ENCODE measurements at regions not wholly inside any gene's neighbourhood (a gene's known extent, or its start where the extent isn't known, plus 50 kb on each side); places are given as distances from the start of the nearest gene placed in this dataset.

DNA sequence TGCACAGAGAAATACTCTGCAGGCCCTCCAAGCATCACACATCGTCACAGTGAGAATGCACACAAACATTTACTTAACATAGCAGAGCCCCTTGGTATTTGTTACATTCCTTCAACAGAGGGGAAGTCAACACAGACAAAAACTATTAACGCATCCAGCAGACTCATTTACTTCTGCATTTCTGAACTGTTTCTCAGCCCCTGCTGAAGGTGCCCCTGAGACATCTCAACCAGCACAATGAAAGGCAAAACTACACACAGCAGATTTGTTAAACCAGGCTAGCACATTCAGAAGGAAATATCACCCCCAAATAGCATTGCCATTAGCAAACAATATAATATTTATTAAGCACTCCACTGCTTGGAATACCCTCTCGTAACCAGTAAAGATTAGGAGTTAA is 367.0 kb downstream of the RAB28 start:
- Histone ChIP-seq H3K4me1 (ENCODE audit: control insufficient read depth in 3 of 3, insufficient read depth in 3 of 3, low read length in 3 of 3) (no peaks in the 10 kb centered on the region), H3K27me3 (ENCODE audit: control insufficient read depth in 3 of 3, insufficient read depth in 3 of 3, low read length in 3 of 3) (no peaks in the 10 kb centered on the region), H3K4me3 (ENCODE audit: low read length in 3 of 3) (no peak overlapping the region), H3K9me3 (ENCODE audit: control insufficient read depth in 3 of 3, low read length in 3 of 3) (no peaks in the 10 kb centered on the region), H3K36me3 (ENCODE audit: control insufficient read depth in 3 of 3, insufficient read depth in 3 of 3, low read length in 3 of 3) (no peaks in the 10 kb centered on the region), H3K27ac (ENCODE audit: low read depth, low read length) (no peak overlapping the region), H3K9ac (ENCODE audit: low read depth in 1 of 3, low read length in 3 of 3) (no peak overlapping the region)

- H3K4me1 ChIP-seq (ENCODE audit: control insufficient read depth in 3 of 3, insufficient read depth in 3 of 3, low read length in 3 of 3) = no peaks in the 10 kb centered on the region
- no peak overlapping the region for H3K9ac ChIP-seq (ENCODE audit: low read depth in 1 of 3, low read length in 3 of 3)
- no peaks in the 10 kb centered on the region for H3K36me3 ChIP-seq (ENCODE audit: control insufficient read depth in 3 of 3, insufficient read depth in 3 of 3, low read length in 3 of 3)
- no peaks in the 10 kb centered on the region for H3K9me3 ChIP-seq (ENCODE audit: control insufficient read depth in 3 of 3, low read length in 3 of 3)
- no peak overlapping the region for H3K27ac ChIP-seq (ENCODE audit: low read depth, low read length)
- H3K4me3 ChIP-seq (ENCODE audit: low read length in 3 of 3) = no peak overlapping the region
- no peaks in the 10 kb centered on the region for H3K27me3 ChIP-seq (ENCODE audit: control insufficient read depth in 3 of 3, insufficient read depth in 3 of 3, low read length in 3 of 3)
These were observed 372.1 kb downstream of the RAB28 start for GRCh38 chr4:13112030-13112429.

DNA sequence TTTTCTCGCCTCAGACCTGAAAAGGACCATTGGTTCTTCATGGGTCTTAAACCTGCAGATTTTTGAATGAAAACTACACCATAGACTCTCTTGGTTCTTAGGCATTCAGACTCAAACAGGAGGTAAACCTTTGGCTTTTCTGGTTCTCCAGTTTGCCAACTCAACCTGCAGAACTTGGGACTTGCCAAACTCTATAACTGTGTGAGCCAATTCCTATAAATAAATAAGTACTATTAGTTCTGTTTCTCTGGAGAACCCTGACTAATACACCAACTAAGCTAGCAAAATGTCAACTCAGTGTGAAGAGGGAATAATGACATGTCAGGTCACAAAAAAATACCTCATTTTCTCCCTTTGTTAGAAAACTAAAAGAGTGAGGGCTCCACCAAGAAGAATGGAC is 374.6 kb downstream of the RAB28 start:
- Histone ChIP-seq H3K9ac (ENCODE audit: low read depth in 1 of 3, low read length in 3 of 3) (no peak overlapping the region), H3K27me3 (ENCODE audit: control insufficient read depth in 3 of 3, insufficient read depth in 3 of 3, low read length in 3 of 3) (no peaks in the 10 kb centered on the region), H3K4me1 (ENCODE audit: control insufficient read depth in 3 of 3, insufficient read depth in 3 of 3, low read length in 3 of 3) (no peaks in the 10 kb centered on the region), H3K27ac (ENCODE audit: low read depth, low read length) (no peak overlapping the region), H3K4me3 (ENCODE audit: low read length in 3 of 3) (no peak overlapping the region), H3K36me3 (ENCODE audit: control insufficient read depth in 3 of 3, insufficient read depth in 3 of 3, low read length in 3 of 3) (no peaks in the 10 kb centered on the region), H3K9me3 (ENCODE audit: control insufficient read depth in 3 of 3, low read length in 3 of 3) (no peaks in the 10 kb centered on the region)

DNA sequence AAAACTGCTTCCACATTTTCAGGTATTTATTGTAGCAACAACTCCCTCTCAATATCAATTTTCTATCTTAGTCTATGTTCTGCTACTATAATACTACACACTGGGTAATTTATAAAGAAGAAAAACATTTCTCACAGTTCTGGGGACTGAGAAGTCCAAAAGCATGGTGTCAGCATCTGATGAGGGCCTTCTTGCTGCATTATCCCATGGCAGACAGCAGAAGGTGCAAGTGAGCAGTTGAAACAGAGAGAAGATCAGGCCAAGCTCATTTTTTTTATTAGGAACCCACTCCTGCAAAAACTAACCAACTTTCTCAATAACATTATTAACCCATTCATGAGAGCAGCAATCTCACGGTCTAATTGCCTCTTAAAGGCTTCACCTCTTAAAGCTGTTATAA is 376.0 kb downstream of the RAB28 start:
- H3K4me1 ChIP-seq (ENCODE audit: control insufficient read depth in 3 of 3, insufficient read depth in 3 of 3, low read length in 3 of 3) = no peaks in the 10 kb centered on the region
- H3K36me3 ChIP-seq (ENCODE audit: control insufficient read depth in 3 of 3, insufficient read depth in 3 of 3, low read length in 3 of 3) = no peaks in the 10 kb centered on the region
- no peak overlapping the region for H3K27ac ChIP-seq (ENCODE audit: low read depth, low read length)
- no peaks in the 10 kb centered on the region for H3K9me3 ChIP-seq (ENCODE audit: control insufficient read depth in 3 of 3, low read length in 3 of 3)
- H3K9ac ChIP-seq (ENCODE audit: low read depth in 1 of 3, low read length in 3 of 3) = no peak overlapping the region
- H3K27me3 ChIP-seq (ENCODE audit: control insufficient read depth in 3 of 3, insufficient read depth in 3 of 3, low read length in 3 of 3) = no peaks in the 10 kb centered on the region
- no peak overlapping the region for H3K4me3 ChIP-seq (ENCODE audit: low read length in 3 of 3)

GRCh38 chr4:13103382-13104015 is 380.6 kb downstream of the RAB28 start:
- Histone ChIP-seq H3K4me3 (ENCODE audit: low read length in 3 of 3) (no peak overlapping the region), H3K9me3 (ENCODE audit: control insufficient read depth in 3 of 3, low read length in 3 of 3) (no peaks in the 10 kb centered on the region), H3K36me3 (ENCODE audit: control insufficient read depth in 3 of 3, insufficient read depth in 3 of 3, low read length in 3 of 3) (no peaks in the 10 kb centered on the region), H3K27ac (ENCODE audit: low read depth, low read length) (no peak overlapping the region), H3K27me3 (ENCODE audit: control insufficient read depth in 3 of 3, insufficient read depth in 3 of 3, low read length in 3 of 3) (no peaks in the 10 kb centered on the region), H3K9ac (ENCODE audit: low read depth in 1 of 3, low read length in 3 of 3) (no peak overlapping the region), H3K4me1 (ENCODE audit: control insufficient read depth in 3 of 3, insufficient read depth in 3 of 3, low read length in 3 of 3) (no peaks in the 10 kb centered on the region)

GRCh38 chr4:13102092-13102742 is 381.9 kb downstream of the RAB28 start:
- Histone ChIP-seq H3K36me3 (ENCODE audit: control insufficient read depth in 3 of 3, insufficient read depth in 3 of 3, low read length in 3 of 3) (no peaks in the 10 kb centered on the region), H3K27ac (ENCODE audit: low read depth, low read length) (no peak overlapping the region), H3K4me3 (ENCODE audit: low read length in 3 of 3) (no peak overlapping the region), H3K9ac (ENCODE audit: low read depth in 1 of 3, low read length in 3 of 3) (no peak overlapping the region), H3K4me1 (ENCODE audit: control insufficient read depth in 3 of 3, insufficient read depth in 3 of 3, low read length in 3 of 3) (no peaks in the 10 kb centered on the region), H3K27me3 (ENCODE audit: control insufficient read depth in 3 of 3, insufficient read depth in 3 of 3, low read length in 3 of 3) (no peaks in the 10 kb centered on the region), H3K9me3 (ENCODE audit: control insufficient read depth in 3 of 3, low read length in 3 of 3) (no peaks in the 10 kb centered on the region)

DNA sequence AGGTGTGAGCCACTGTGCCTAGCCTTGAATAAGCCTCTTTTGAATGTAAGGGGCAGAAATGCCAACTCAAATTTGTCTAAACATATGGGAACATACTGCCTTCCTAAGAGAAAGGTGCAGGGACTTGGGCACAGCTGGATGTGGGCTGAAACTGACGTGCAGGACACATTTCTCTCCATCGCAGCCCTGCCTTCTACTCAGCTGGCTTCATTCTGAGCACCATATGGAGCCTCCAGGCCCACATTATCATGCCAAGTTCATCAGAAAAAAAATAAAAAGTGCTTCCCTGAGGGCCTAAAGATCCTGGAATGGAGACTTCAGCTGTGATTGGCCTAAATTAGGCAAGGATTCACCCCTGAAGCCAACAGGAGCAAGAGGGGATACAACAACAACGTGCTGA is 386.2 kb downstream of the RAB28 start:
- no peak overlapping the region for H3K27ac ChIP-seq (ENCODE audit: low read depth, low read length)
- H3K27me3 ChIP-seq (ENCODE audit: control insufficient read depth in 3 of 3, insufficient read depth in 3 of 3, low read length in 3 of 3) = no peaks in the 10 kb centered on the region
- no peaks in the 10 kb centered on the region for H3K36me3 ChIP-seq (ENCODE audit: control insufficient read depth in 3 of 3, insufficient read depth in 3 of 3, low read length in 3 of 3)
- peaks cover 0 to 3% (median 0%) of the 10 kb centered on the region in 3 donors for H3K4me1 ChIP-seq (ENCODE audit: control insufficient read depth in 3 of 3, insufficient read depth in 3 of 3, low read length in 3 of 3)
- H3K9me3 ChIP-seq (ENCODE audit: control insufficient read depth in 3 of 3, low read length in 3 of 3) = no peaks in the 10 kb centered on the region
- no peak overlapping the region for H3K4me3 ChIP-seq (ENCODE audit: low read length in 3 of 3)
- no peak overlapping the region for H3K9ac ChIP-seq (ENCODE audit: low read depth in 1 of 3, low read length in 3 of 3)

DNA sequence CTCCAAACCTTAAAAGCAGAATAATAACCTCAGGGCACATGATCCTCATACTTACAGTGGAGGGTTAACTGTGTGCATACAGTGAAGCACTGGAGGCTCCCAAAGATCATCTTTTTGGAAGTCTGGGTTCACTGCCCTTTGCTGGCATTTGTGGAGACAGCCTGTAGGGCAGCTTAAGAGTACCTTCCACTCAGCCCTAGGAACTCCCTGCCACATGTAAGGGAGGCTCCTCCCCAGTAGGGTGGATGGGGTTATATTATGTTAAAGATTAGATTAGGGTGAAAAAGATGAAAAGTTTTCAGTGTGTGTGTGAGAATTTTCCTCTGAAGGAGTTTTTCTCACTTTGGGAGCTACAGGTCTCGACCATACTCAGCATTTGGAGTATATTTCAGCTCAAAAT is 388.4 kb downstream of the RAB28 start:
- Histone ChIP-seq H3K9ac (ENCODE audit: low read depth in 1 of 3, low read length in 3 of 3) (no peak overlapping the region), H3K9me3 (ENCODE audit: control insufficient read depth in 3 of 3, low read length in 3 of 3) (no peaks in the 10 kb centered on the region), H3K27ac (ENCODE audit: low read depth, low read length) (no peak overlapping the region), H3K4me3 (ENCODE audit: low read length in 3 of 3) (no peak overlapping the region), H3K4me1 (ENCODE audit: control insufficient read depth in 3 of 3, insufficient read depth in 3 of 3, low read length in 3 of 3) (peaks cover 0 to 11% (median 3%) of the 10 kb centered on the region in 3 donors), H3K36me3 (ENCODE audit: control insufficient read depth in 3 of 3, insufficient read depth in 3 of 3, low read length in 3 of 3) (no peaks in the 10 kb centered on the region), H3K27me3 (ENCODE audit: control insufficient read depth in 3 of 3, insufficient read depth in 3 of 3, low read length in 3 of 3) (no peaks in the 10 kb centered on the region)

DNA sequence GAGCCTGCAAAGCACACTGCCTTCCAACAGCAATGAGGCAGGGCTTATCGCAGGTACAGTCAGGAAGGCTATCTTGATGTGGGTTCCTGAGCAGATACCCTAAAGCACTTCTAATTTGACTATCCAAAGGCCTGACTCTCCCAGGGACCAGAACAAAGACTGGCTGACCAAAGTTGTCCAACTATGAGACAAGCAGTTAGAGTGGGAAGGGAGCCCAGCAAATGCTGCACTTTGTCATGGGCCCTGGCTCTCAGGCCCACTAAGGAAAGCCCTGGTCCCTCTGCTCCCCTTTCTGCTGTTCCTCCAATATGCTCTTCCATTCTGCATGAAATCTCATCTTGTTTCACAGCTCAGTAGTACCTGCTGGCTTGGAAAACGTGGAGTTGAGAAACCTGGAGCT is 391.0 kb downstream of the RAB28 start:
- Histone ChIP-seq H3K9me3 (ENCODE audit: control insufficient read depth in 3 of 3, low read length in 3 of 3) (no peaks in the 10 kb centered on the region), H3K27ac (ENCODE audit: low read depth, low read length) (no peak overlapping the region)

DNA sequence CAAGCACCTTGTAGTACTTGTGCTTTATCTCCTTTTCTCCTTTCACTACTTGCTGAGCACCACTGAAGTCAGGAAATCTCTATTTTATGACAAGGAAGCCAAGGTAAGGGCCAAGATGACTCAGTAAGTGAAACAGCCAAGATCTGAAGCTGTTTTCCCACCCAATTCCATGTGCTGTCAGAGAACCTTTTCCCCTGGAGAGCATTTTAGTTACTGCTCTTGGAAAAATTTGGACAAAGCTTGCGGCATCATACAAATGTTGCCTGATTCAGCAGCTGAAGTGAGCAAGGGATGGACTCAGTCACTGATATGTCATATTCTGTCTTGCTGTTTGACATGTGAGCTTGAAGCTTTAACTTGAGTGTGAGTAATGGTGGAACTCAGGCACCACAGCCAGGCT is 391.4 kb downstream of the RAB28 start:
- no peaks in the 10 kb centered on the region for H3K9me3 ChIP-seq (ENCODE audit: control insufficient read depth in 3 of 3, low read length in 3 of 3)
- no peak overlapping the region for H3K9ac ChIP-seq (ENCODE audit: low read depth in 1 of 3, low read length in 3 of 3)
- H3K4me1 ChIP-seq (ENCODE audit: control insufficient read depth in 3 of 3, insufficient read depth in 3 of 3, low read length in 3 of 3) = peaks cover 0 to 11% (median 3%) of the 10 kb centered on the region in 3 donors
- H3K27ac ChIP-seq (ENCODE audit: low read depth, low read length) = no peak overlapping the region
- no peaks in the 10 kb centered on the region for H3K36me3 ChIP-seq (ENCODE audit: control insufficient read depth in 3 of 3, insufficient read depth in 3 of 3, low read length in 3 of 3)
- no peaks in the 10 kb centered on the region for H3K27me3 ChIP-seq (ENCODE audit: control insufficient read depth in 3 of 3, insufficient read depth in 3 of 3, low read length in 3 of 3)
- H3K4me3 ChIP-seq (ENCODE audit: low read length in 3 of 3) = no peak overlapping the region

More for the DNA sequence above, 391.0 kb downstream of the RAB28 start:
- Histone ChIP-seq H3K36me3 (ENCODE audit: control insufficient read depth in 3 of 3, insufficient read depth in 3 of 3, low read length in 3 of 3) (no peaks in the 10 kb centered on the region), H3K4me1 (ENCODE audit: control insufficient read depth in 3 of 3, insufficient read depth in 3 of 3, low read length in 3 of 3) (peaks cover 0 to 11% (median 3%) of the 10 kb centered on the region in 3 donors), H3K9ac (ENCODE audit: low read depth in 1 of 3, low read length in 3 of 3) (no peak overlapping the region), H3K4me3 (ENCODE audit: low read length in 3 of 3) (no peak overlapping the region), H3K27me3 (ENCODE audit: control insufficient read depth in 3 of 3, insufficient read depth in 3 of 3, low read length in 3 of 3) (no peaks in the 10 kb centered on the region)

All from skeletal muscle tissue (tissue), 3 donors.